OCI-LY3 (cell line): ENCODE measurements at regions not wholly inside any gene's neighbourhood (a gene's known extent, or its start where the extent isn't known, plus 50 kb on each side); places are given as distances from the start of the nearest gene placed in this dataset.

ENCODE experiments used
- H2AFZ ChIP-seq: fragments of 200-600, 300-600 bp; shearing (Covaris generic); 2 replicates; pipeline ENCODE4 v1.6.0; 2014; ENCODE audit warnings: antibody characterized with exemption, low read depth, low read length
- H3K27ac ChIP-seq: fragments of 200-600, 300-600 bp; sonication (generic); 2 replicates; pipeline ENCODE4 v1.5.1; 2014; ENCODE audit warnings: mild to moderate bottlenecking, low read length, moderate library complexity, mixed read lengths
- H3K27me3 ChIP-seq: fragments of 200-600, 300-600 bp; sonication (generic); 2 replicates; pipeline ENCODE4 v1.6.1; 2014; ENCODE audit warnings: low read depth, low read length, mixed read lengths
- H3K36me3 ChIP-seq: fragments of 200-600, 300-600 bp; sonication (generic); replicated peaks from 2 replicates; pipeline ENCODE3; 2014; ENCODE audit warnings: low read depth, low read length, mixed read lengths
- H3K4me1 ChIP-seq: fragments of 300-600, 200-600 bp; sonication (generic); 2 replicates; pipeline ENCODE4 v1.6.1; 2014; ENCODE audit warnings: low read length, mixed read lengths
- H3K4me2 ChIP-seq: fragments of 200-600, 300-600 bp; sonication (generic); 2 replicates; pipeline ENCODE4 v1.6.1; 2014; ENCODE audit warnings: low read length, mixed read lengths
- H3K4me3 ChIP-seq: fragments of 300-600, 200-600 bp; sonication (generic); 2 replicates; pipeline ENCODE4 v1.5.1; 2014; ENCODE audit warnings: antibody characterized with exemption, mild to moderate bottlenecking, low read length, moderate library complexity
- H3K79me2 ChIP-seq: fragments of 300-600, 200-600 bp; shearing (Covaris generic); 2 replicates; pipeline ENCODE4 v1.6.1; 2014; ENCODE audit warnings: mild to moderate bottlenecking, low read length, mixed read lengths
- H3K9ac ChIP-seq: fragments of 300-600, 200-600 bp; shearing (Covaris generic); 2 replicates; pipeline ENCODE4 v1.6.0; 2014; ENCODE audit warnings: mild to moderate bottlenecking, low read length, moderate library complexity
- H3K9me3 ChIP-seq: fragments of 200-600, 300-600 bp; shearing (Covaris generic); 2 replicates; pipeline ENCODE4 v1.6.1; 2014; ENCODE audit warnings: low read length, mixed read lengths; ENCODE audit not compliant: insufficient read depth
- H4K20me1 ChIP-seq: fragments of 200-600, 300-600 bp; sonication (generic); 2 replicates; pipeline ENCODE4 v1.6.1; 2016; ENCODE audit warnings: low read length, mixed read lengths; ENCODE audit not compliant: insufficient read depth
- CTCF ChIP-seq: fragments of 200-600, 300-600 bp; sonication (generic); IDR thresholded peaks from 2 replicates; pipeline ENCODE4 v1.5.1; 2014; ENCODE audit warnings: antibody characterized with exemption, low read length, low read depth
- EZH2phosphoT487 ChIP-seq: fragments of 200-600 bp; shearing (Covaris generic); IDR thresholded peaks from 2 replicates; pipeline ENCODE4 v1.6.1; 2018; ENCODE audit warnings: antibody characterized with exemption, mixed run types, low read depth

GRCh38 chr6:3635482-3635881, 116.0 kb downstream of the PXDC1 start:
- no peak overlapping the region for H2AFZ ChIP-seq
- no peaks in the 10 kb centered on the region for H4K20me1 ChIP-seq
- no peak overlapping the region for H3K9ac ChIP-seq
- H3K36me3 ChIP-seq: no peaks in the 10 kb centered on the region
- no peak overlapping the region for H3K4me2 ChIP-seq
- TF ChIP-seq CTCF (no peak), EZH2phosphoT487 (no peak)
- H3K27me3 ChIP-seq: peaks cover 10% of the 10 kb centered on the region; the same call in 1 of the 2 replicates
- H3K4me3 ChIP-seq: no peak overlapping the region
- H3K9me3 ChIP-seq: no peaks in the 10 kb centered on the region
- H3K79me2 ChIP-seq: no peaks in the 10 kb centered on the region
- no peaks in the 10 kb centered on the region for H3K4me1 ChIP-seq
- H3K27ac ChIP-seq: no peak overlapping the region

GRCh38 chr6:3634280-3634816, 117.2 kb downstream of the PXDC1 start:
- H3K9me3 ChIP-seq: no peaks in the 10 kb centered on the region
- no peaks in the 10 kb centered on the region for H3K4me1 ChIP-seq
- peaks cover 6% of the 10 kb centered on the region; the same call in 1 of the 2 replicates for H3K27me3 ChIP-seq
- H3K79me2 ChIP-seq: no peaks in the 10 kb centered on the region
- no peak overlapping the region for H2AFZ ChIP-seq
- no peaks in the 10 kb centered on the region for H3K36me3 ChIP-seq
- TF ChIP-seq EZH2phosphoT487: no peak
- H4K20me1 ChIP-seq: no peaks in the 10 kb centered on the region
- H3K27ac ChIP-seq: no peak overlapping the region
- H3K4me2 ChIP-seq: no peak overlapping the region
- no peak overlapping the region for H3K9ac ChIP-seq
- no peak overlapping the region for H3K4me3 ChIP-seq

GRCh38 chr6:3633711-3634110, 117.8 kb downstream of the PXDC1 start:
- no peaks in the 10 kb centered on the region for H3K4me1 ChIP-seq
- peaks cover 2% of the 10 kb centered on the region; the same call in 1 of the 2 replicates for H3K27me3 ChIP-seq
- no peaks in the 10 kb centered on the region for H4K20me1 ChIP-seq
- H3K9me3 ChIP-seq: no peaks in the 10 kb centered on the region
- no peak overlapping the region for H3K27ac ChIP-seq
- H3K4me3 ChIP-seq: no peak overlapping the region
- H3K79me2 ChIP-seq: no peaks in the 10 kb centered on the region
- TF ChIP-seq EZH2phosphoT487 (no peak), CTCF (no peak)
- H3K9ac ChIP-seq: no peak overlapping the region
- no peak overlapping the region for H3K4me2 ChIP-seq
- no peak overlapping the region for H2AFZ ChIP-seq
- H3K36me3 ChIP-seq: no peaks in the 10 kb centered on the region

- Histone ChIP-seq H2AFZ (no peak overlapping the region), H3K4me3 (no peak overlapping the region), H3K4me1 (no peaks in the 10 kb centered on the region), H3K79me2 (no peaks in the 10 kb centered on the region), H3K36me3 (no peaks in the 10 kb centered on the region), H3K9me3 (no peaks in the 10 kb centered on the region), H3K9ac (no peak overlapping the region), H3K27ac (no peak overlapping the region), H3K27me3 (peaks cover 7% of the 10 kb centered on the region), H3K4me2 (no peak overlapping the region), H4K20me1 (no peaks in the 10 kb centered on the region)
- no peak for TF ChIP-seq CTCF
- TF ChIP-seq EZH2phosphoT487: no peak
Observed at GRCh38 chr6:3631877-3632276, 119.6 kb downstream of the PXDC1 start.

GRCh38 chr6:3631186-3631585, 120.3 kb downstream of the PXDC1 start:
- Histone ChIP-seq H3K9ac (no peak overlapping the region), H4K20me1 (no peaks in the 10 kb centered on the region), H3K4me2 (no peak overlapping the region), H3K79me2 (no peaks in the 10 kb centered on the region), H3K27me3 (peaks cover 7% of the 10 kb centered on the region), H3K36me3 (no peaks in the 10 kb centered on the region), H3K4me1 (no peaks in the 10 kb centered on the region), H3K9me3 (no peaks in the 10 kb centered on the region), H3K4me3 (no peak overlapping the region), H3K27ac (no peak overlapping the region), H2AFZ (no peak overlapping the region)
- TF ChIP-seq EZH2phosphoT487 (no peak), CTCF (no peak)
